ENCODE measurements at regions not wholly inside any gene's neighbourhood (a gene's known extent, or its start where the extent isn't known, plus 50 kb on each side); places are given as distances from the start of the nearest gene placed in this dataset.

GRCh38 chr9:30524311-30524710, 1860.1 kb upstream of the ACO1 start:
- Histone ChIP-seq H3K27ac (ENCODE audit: insufficient read length, low read depth, low read length) (no peak overlapping the region), H2AK5ac (ENCODE audit: insufficient read length, low read length) (no peak overlapping the region), H4K20me1 (ENCODE audit: control insufficient read depth, insufficient read depth, insufficient read length) (no peaks in the 10 kb centered on the region), H3K23ac (ENCODE audit: insufficient read length, low read depth, low read length) (no peak overlapping the region), H3K56ac (ENCODE audit: insufficient read length, low read depth, low read length) (no peak overlapping the region), H4K5ac (ENCODE audit: insufficient read length, low read depth, low read length) (no peak overlapping the region), H3K79me2 (ENCODE audit: insufficient read depth, low read length) (no peaks in the 10 kb centered on the region), H4K8ac (replicated peaks; ENCODE audit: insufficient read length, low read depth, low read length) (peak overlapping the region; percentile 39), H2AFZ (ENCODE audit: low read length) (no peak overlapping the region), H3K9me3 (ENCODE audit: control insufficient read depth, low read depth, low read length) (no peaks in the 10 kb centered on the region), H3T11ph (ENCODE audit: low read length) (no peak overlapping the region), H3K18ac (ENCODE audit: insufficient read length, low read depth, low read length) (no peak overlapping the region), H3K23me2 (ENCODE audit: insufficient read length, low read depth, low read length, poor library complexity, severe bottlenecking) (no peaks in the 10 kb centered on the region), H2BK120ac (ENCODE audit: low read depth, low read length, poor library complexity, severe bottlenecking) (no peak overlapping the region), H3K4ac (ENCODE audit: low read depth, low read length) (no peak overlapping the region), H3K4me1 (ENCODE audit: insufficient read depth, low read length) (no peaks in the 10 kb centered on the region), H2BK12ac (ENCODE audit: insufficient read length, low read depth, low read length) (no peak overlapping the region), H4K91ac (ENCODE audit: insufficient read length, low read depth, low read length) (no peak overlapping the region), H3K9ac (ENCODE audit: extremely low read depth, insufficient read length, low read length) (no peak overlapping the region), H3K4me2 (ENCODE audit: insufficient read depth, insufficient read length, low read length) (no peak overlapping the region), H2BK5ac (ENCODE audit: insufficient read length, low read length) (no peak overlapping the region), H2BK20ac (ENCODE audit: low read depth, low read length, poor library complexity, severe bottlenecking) (no peak overlapping the region), H3K14ac (ENCODE audit: insufficient read depth, low read length) (no peak overlapping the region), H3K27me3 (ENCODE audit: insufficient read depth, low read length) (no peaks in the 10 kb centered on the region), H2BK15ac (ENCODE audit: low read depth, low read length) (no peak overlapping the region), H3K79me1 (ENCODE audit: insufficient read depth, low read depth, low read length, poor library complexity, severe bottlenecking) (no peaks in the 10 kb centered on the region)
- Mint-ChIP-seq H3K36me3 (ENCODE audit: insufficient read depth in 1 of 3, low read depth in 3 of 3) (no peaks in the 10 kb centered on the region), H3K27me3 (ENCODE audit: low read depth) (no peaks in the 10 kb centered on the region), H3K4me3 (no peak overlapping the region), H3K27ac (no peak overlapping the region), H3K9me3 (no peaks in the 10 kb centered on the region), H3K4me1 (no peaks in the 10 kb centered on the region)
- WGBS (ENCODE audit: extremely low coverage, insufficient read length, low lambda C conversion rate): no CpG with 5 or more reads among the region's 1 CpG
- no peak for DNase-seq
- no peak for TF ChIP-seq CTCF (conservative IDR thresholded peaks at IDR 0.05)

Measured in H9 (cell line).